Motor neuron (in vitro differentiated cells): ENCODE measurements at regions not wholly inside any gene's neighbourhood (a gene's known extent, or its start where the extent isn't known, plus 50 kb on each side); places are given as distances from the start of the nearest gene placed in this dataset.
"Not testable (repeated sequence)": the region's sequence is repeated elsewhere in the genome, so short reads cannot be mapped to it uniquely, and the experiment has no call there.

Source experiments
- ATAC-seq, 8 experiments: fragments of 200-7000 bp; cut with Tn5 transposase; replicated peaks in 6 of 8; 2 replicates each; pipeline ENCODE4 v1.8.0; 2021; ENCODE audit warnings: mild to moderate bottlenecking in 8 of 8, moderate library complexity in 8 of 8
- H3K27ac ChIP-seq, 2 donors: fragments of 250-450 bp; sonication (Bioruptor Pico); 2 replicates each; pipeline ENCODE4 v1.9.0; 2021; ENCODE audit warnings: antibody characterized with exemption in 2 of 2, mild to moderate bottlenecking in 2 of 2, moderate library complexity in 1 of 2
- H3K4me1 ChIP-seq, 2 donors: fragments of 250-450 bp; sonication (Bioruptor Pico); replicated peaks in 1 of 2; 2 replicates each; pipeline ENCODE4 v1.6.1; 2021; ENCODE audit warnings: antibody characterized with exemption in 2 of 2, mild to moderate bottlenecking in 2 of 2, moderate library complexity in 1 of 2
- H3K4me3 ChIP-seq, 5 donors: fragments of 250-450 bp; sonication (Bioruptor Pico); 2 replicates each; pipeline ENCODE4 v1.9.0; 2021; ENCODE audit warnings: antibody characterized with exemption in 5 of 5, mild to moderate bottlenecking in 5 of 5, moderate library complexity in 4 of 5
- WGBS, 10 experiments: fragments of 450-650 bp; shearing (Covaris generic); methylation state at CpG; one replicate each; pipeline ENCODE4 v1.0.0; 2022; 5-methylcytosine and 5-hydroxymethylcytosine counted together
- in situ Hi-C, 9 experiments: fragments of 400-800 bp; cut with MboI; loops; one replicate each; pipeline ENCODE4 v1.15.0; 2021; ENCODE audit warnings: low sequenced_read_pairs in 9 of 9, low pct_unique_long_range_greater_than_20kb in 2 of 9; ENCODE audit not compliant: unreplicated experiment in 9 of 9

GRCh38 chr1:183753464-183753891 lies 51.4 kb upstream of the RGL1 start:
- Histone ChIP-seq H3K4me3 (no peak overlapping the region), H3K27ac (no peak overlapping the region), H3K4me1 (no peaks in the 10 kb centered on the region)
- no peak for ATAC-seq
- in situ Hi-C loops = no loop called here

DNA sequence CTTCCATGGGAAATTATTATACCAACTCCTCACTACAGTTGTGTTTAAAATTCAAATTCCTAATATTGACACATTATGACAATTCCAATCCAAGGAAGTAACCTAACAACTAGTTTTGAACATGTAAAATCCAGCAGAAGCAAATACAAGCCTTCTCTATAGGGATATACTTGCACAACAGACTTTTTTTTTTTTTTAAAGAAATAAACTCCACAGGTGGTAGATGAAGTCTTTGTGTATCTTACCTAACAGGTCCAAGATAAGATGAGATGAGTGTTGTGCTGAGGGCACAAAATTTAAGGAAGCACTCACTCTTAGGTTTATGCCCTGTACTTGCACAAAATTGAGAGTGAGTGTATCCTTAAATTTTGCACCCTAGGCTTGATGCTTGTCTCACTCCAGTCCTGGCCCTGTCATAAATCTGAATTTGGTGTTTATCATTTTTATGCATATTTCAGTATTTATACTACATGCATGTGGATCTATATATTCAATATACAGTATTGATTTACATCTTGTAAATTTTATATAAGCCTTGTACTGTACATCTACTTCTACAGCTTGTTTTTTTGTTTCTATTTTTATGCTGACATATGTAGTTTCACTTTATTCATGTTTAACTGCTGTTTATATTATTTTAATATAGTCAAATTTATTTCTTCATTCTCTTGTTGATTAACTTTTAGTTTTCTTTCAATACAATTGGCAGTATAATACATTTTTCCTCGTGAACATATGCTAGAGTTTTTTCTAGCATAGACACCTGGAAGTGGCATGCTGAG lies 60.6 kb upstream of the RGL1 start:
- H3K27ac ChIP-seq = no peak overlapping the region
- no peak for ATAC-seq
- H3K4me1 ChIP-seq = no peaks in the 10 kb centered on the region
- WGBS, 10 experiments = 17 to 83% (median 67%) methylated on average over 1 of the region's 1 CpG
- H3K4me3 ChIP-seq = no peak overlapping the region
- in situ Hi-C loops = no loop called here

DNA sequence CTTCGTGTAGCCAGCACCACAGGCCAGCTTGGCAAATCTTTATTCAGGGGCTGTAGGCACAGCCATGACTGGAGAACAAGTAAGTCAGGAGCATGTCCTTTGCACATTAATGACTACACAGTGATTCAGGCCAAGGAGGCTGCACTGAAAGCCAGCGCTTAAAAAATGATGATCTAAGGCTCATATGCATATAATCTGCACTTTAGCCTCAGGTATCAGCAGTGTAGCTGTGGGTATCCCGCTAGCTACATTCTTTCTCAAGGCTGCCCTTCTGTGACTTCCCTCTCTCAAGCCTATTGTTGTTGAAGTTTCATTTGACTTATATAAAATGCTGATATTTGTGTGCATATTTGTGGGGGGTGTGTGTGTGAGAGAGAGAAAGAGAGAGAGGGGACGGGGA lies 62.6 kb upstream of the RGL1 start:
- Histone ChIP-seq H3K4me3 (no peak overlapping the region), H3K4me1 (no peaks in the 10 kb centered on the region), H3K27ac (no peak overlapping the region)
- ATAC-seq = peak in 3 of 8 experiments; percentile 73 to 92 (median 80)
- 0 to 100% (median 87%) methylated on average over 1 to 4 of the region's 4 CpGs for WGBS, 10 experiments
- in situ Hi-C loops = no loop called here

- Histone ChIP-seq H3K4me1 (peaks cover 5 to 7% of the 10 kb centered on the region in 2 donors), H3K27ac (no peak overlapping the region), H3K4me3 (no peak overlapping the region)
- in situ Hi-C loops = no loop called here
- WGBS, 10 experiments = 18 to 100% (median 79%) methylated on average over 2 to 6 of the region's 6 CpGs
- ATAC-seq = no peak
These were observed 65.1 kb upstream of the RGL1 start for GRCh38 chr1:183739741-183740271.

DNA sequence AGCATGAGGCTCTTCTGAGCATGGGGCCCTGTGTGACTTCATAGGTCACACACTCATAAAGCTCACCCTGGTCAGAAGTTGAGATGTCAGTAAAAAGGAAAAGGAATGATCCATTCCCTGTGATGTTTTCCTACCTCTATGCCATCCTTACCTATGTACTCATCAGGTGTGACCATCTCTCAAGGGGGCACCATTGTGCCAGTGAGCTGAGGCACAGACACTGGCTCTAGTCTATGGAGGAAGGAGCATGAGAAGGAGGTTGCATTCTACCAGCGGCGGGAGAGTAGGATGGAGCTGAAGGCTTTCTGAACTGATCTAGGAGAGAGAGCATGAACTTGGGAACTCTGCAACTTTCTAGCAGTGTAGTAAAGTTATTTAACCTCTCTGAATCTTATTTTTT lies 65.8 kb upstream of the RGL1 start:
- no peak overlapping the region for H3K4me3 ChIP-seq
- peaks cover 13 to 14% of the 10 kb centered on the region in 2 donors for H3K4me1 ChIP-seq
- WGBS, 10 experiments = 80 to 100% (median 100%) methylated on average over 1 to 2 of the region's 2 CpGs; no CpG with 5 or more reads in 3 of the 10 experiments
- H3K27ac ChIP-seq = no peak overlapping the region
- no peak for ATAC-seq
- in situ Hi-C loops = no loop called here

- ATAC-seq, H3K4me3 ChIP-seq, in situ Hi-C loops, H3K27ac ChIP-seq: not testable (repeated sequence)
- WGBS, 10 experiments = 80 to 100% (median 95%) methylated on average over 1 to 7 of the region's 7 CpGs; no CpG with 5 or more reads in 1 of the 10 experiments
- peaks cover 22 to 24% of the 10 kb centered on the region in 2 donors for H3K4me1 ChIP-seq
These were observed 67.0 kb upstream of the RGL1 start for GRCh38 chr1:183737916-183738315.

DNA sequence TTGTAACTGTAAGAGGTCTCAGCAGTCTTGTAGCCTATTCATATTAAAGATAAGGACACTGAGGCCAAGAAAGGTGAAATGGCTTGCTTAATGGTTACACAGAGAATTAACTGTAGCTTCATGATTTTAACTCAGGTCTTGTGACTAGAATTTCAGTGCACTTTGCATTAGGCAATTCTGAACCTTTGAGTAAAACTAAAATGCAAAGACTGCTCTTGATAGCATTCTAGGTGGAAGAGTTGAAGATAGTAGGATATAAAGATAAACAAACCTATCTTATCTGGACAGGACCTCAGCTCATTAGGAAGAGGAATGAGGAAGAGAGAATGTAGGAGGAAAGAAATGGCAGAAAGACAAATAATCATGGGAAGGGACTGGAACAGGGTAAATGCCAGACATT lies 68.6 kb upstream of the RGL1 start:
- H3K27ac ChIP-seq = no peak overlapping the region

DNA sequence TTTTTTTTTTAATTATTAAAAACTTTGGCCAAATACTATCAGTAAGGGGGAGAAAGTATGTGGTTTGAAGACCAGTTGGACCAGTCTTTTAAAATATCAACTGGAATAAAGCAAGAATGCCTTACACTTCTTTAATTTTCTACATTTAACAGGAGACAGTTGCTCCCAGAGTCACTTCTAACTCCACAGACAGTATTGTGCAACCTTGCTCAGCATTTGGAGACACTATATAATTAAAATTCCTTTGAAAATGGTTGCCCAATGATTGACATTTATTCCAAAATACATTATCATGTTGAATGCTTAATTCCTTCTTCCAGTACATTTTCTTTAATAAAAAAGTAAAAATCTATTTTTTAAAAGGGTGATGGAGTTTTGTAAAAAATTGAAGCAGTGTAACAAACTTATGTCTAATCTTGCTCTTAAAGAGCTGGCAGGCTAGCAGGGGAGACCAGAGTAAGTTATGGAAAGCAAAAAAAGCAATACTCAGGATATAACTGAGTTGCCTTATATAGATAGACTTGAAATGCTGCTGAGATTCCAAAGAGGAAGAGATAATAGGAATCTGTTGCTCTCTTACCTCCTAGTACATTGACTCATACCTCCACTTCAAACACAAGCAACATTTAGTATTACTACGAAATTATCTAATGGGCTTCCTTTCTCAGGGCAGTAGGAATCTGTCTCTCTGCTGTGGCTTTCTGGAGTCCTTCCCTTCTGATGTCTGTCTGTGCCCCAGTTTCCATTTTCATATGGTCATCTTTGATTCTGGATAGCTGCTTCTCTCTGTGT lies 69.7 kb upstream of the RGL1 start:
- WGBS, 10 experiments = 40 to 100% (median 85%) methylated on average over 1 of the region's 1 CpG; no CpG with 5 or more reads in 2 of the 10 experiments
- Histone ChIP-seq H3K4me1 (peaks cover 22 to 29% of the 10 kb centered on the region in 2 donors), H3K4me3 (no peak overlapping the region), H3K27ac (peak overlapping the region in 1 of 2 donors; percentile 52)
- in situ Hi-C loops = no loop called here
- peak in 7 of 8 experiments; percentile 14 to 41 (median 24) for ATAC-seq

More for the DNA sequence above, 68.6 kb upstream of the RGL1 start:
- in situ Hi-C loops = no loop called here
- Histone ChIP-seq H3K4me1 (peaks cover 22 to 29% of the 10 kb centered on the region in 2 donors), H3K4me3 (no peak overlapping the region)
- no peak for ATAC-seq

GRCh38 chr1:183734543-183735036 lies 70.3 kb upstream of the RGL1 start:
- Histone ChIP-seq H3K4me3 (no peak overlapping the region), H3K27ac (peak overlapping the region in 1 of 2 donors; percentile 52), H3K4me1 (peaks cover 22 to 29% of the 10 kb centered on the region in 2 donors)
- in situ Hi-C loops = no loop called here
- peak in 7 of 8 experiments; percentile 53 to 92 (median 88) for ATAC-seq
- whole genome bisulfite sequencing, 10 experiments = 8 to 51% (median 33%) methylated on average over 1 to 5 of the region's 5 CpGs; no CpG with 5 or more reads in 1 of the 10 experiments

DNA sequence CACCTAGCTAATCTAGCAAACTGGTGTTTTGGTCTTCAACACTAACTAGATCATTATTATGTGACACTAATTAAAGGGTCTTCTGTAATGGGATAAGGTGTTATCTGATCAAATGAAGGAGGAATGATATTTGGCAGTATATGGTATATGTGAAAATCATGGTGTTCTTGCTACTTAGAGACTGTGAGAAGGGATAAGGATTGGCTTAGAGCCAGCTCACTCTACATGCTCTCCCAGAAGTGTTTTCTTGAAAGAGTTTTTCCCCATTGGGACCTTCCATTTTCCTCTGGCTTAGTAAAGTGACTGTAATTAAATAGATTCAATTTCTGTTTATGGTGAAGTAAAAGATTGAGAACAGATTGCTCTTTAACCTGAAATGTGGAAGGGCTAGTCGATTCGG lies 71.2 kb upstream of the RGL1 start:
- no peak for ATAC-seq
- Histone ChIP-seq H3K4me1 (peaks cover 22 to 29% of the 10 kb centered on the region in 2 donors), H3K27ac (no peak overlapping the region), H3K4me3 (no peak overlapping the region)
- in situ Hi-C loops = no loop called here
- WGBS, 10 experiments = 65 to 100% (median 92%) methylated on average over 2 of the region's 2 CpGs; no CpG with 5 or more reads in 1 of the 10 experiments

DNA sequence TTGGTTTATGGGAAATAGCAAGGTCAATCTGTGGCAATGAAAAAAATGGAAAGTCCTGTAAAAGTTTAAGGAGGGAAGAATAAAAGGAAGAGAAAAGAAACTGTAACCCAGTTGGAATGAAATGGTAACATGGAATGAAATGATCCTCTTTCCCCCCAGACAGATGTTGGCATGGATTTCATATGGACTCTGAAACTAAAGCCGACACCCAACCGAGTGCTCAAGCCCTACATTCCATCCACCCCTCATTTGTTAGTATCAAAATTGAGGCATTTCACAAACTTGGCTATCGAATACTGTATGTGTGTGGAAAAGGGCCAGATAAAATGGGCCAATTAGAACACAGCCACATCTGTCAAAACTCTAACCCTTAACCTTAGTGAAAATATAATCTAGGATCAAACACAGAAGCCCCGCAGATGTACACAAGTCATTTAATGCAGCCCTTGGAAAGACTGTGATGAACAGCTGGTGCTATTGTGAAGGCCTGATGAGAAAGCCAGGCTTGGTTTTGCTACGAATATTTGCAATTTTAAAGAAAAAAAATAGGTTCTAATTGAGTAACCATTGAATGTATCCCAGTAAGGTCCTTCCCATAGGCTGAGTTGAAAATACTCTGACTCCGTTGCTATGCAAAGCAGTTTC lies 72.6 kb upstream of the RGL1 start:
- ATAC-seq = peak in 4 of 8 experiments; percentile 29 to 60 (median 44)
- 15 to 93% (median 70%) methylated on average over 2 to 6 of the region's 6 CpGs for WGBS, 10 experiments
- Histone ChIP-seq H3K4me3 (no peak overlapping the region), H3K27ac (no peak overlapping the region), H3K4me1 (peaks cover 22 to 29% of the 10 kb centered on the region in 2 donors)
- in situ Hi-C loops = no loop called here

DNA sequence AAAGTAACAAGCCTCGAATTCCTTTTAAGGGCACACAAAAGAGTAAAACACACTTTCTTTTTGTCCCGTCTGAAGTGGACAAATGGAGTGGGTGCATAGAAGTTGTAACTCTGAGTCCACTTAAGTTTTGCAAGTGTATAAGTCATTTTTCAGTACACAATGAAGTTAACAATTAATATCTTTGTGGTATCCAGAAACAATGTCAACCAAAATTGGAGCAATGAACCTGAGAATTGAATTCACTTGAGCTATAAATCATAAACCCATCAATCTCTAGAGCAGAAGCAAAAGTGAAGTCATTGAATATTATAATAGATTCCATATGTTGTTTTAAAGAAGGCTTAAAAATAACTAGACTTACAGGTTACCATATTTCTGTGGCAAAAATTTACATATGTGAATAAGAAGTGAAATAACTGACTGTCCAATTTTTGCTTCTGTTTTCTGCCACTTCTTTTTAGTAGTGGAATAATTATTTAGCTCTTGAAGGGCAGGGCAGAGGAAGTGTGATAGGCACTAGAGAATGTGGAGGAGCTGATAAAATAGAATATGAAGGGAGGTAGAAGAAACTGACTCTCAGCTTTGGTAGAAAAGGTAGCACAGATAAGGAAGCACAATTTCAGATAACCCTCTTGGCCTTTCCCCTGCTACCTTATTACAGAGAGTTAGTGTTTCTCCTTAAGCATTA lies 73.9 kb upstream of the RGL1 start:
- Histone ChIP-seq H3K4me1 (peaks cover 22 to 29% of the 10 kb centered on the region in 2 donors), H3K4me3 (no peak overlapping the region), H3K27ac (no peak overlapping the region)
- 49 to 81% (median 71%) methylated on average over 1 to 2 of the region's 2 CpGs for WGBS, 10 experiments
- ATAC-seq = peak in 1 of 8 experiments; percentile 19
- in situ Hi-C loops = no loop called here
